Uterus (tissue), 2 donors: ENCODE measurements at regions not wholly inside any gene's neighbourhood (a gene's known extent, or its start where the extent isn't known, plus 50 kb on each side); places are given as distances from the start of the nearest gene placed in this dataset.

Experiments used
- POLR2A ChIP-seq, 2 donors: fragments of 450-650 bp; IDR thresholded peaks; one replicate each; pipeline ENCODE4 v1.6.1; 2016; ENCODE audit warnings: antibody characterized with exemption in 2 of 2, mild to moderate bottlenecking in 1 of 2, moderate library complexity in 1 of 2
- TF ChIP-seq, protein P1 (sequence below), 4 experiments: fragments of 200-600 bp in 2 of 4; fragments of 450-650 bp in 2 of 4; sonication (generic) in 2 of 4; IDR thresholded peaks; one replicate each; pipeline ENCODE4 v1.5.1; 2016 to 2019; ENCODE audit warnings: antibody characterized with exemption in 4 of 4, mild to moderate bottlenecking in 2 of 4, moderate library complexity in 1 of 4

GRCh38 chr2:16127958-16128357 lies 187.6 kb downstream of the MYCN start:
- TF ChIP-seq, protein P1, sequence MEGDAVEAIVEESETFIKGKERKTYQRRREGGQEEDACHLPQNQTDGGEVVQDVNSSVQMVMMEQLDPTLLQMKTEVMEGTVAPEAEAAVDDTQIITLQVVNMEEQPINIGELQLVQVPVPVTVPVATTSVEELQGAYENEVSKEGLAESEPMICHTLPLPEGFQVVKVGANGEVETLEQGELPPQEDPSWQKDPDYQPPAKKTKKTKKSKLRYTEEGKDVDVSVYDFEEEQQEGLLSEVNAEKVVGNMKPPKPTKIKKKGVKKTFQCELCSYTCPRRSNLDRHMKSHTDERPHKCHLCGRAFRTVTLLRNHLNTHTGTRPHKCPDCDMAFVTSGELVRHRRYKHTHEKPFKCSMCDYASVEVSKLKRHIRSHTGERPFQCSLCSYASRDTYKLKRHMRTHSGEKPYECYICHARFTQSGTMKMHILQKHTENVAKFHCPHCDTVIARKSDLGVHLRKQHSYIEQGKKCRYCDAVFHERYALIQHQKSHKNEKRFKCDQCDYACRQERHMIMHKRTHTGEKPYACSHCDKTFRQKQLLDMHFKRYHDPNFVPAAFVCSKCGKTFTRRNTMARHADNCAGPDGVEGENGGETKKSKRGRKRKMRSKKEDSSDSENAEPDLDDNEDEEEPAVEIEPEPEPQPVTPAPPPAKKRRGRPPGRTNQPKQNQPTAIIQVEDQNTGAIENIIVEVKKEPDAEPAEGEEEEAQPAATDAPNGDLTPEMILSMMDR (IDR thresholded peaks at IDR 0.05) = no peak
- TF ChIP-seq POLR2A (IDR thresholded peaks at IDR 0.05) = no peak
